ENCODE measurements at regions not wholly inside any gene's neighbourhood (a gene's known extent, or its start where the extent isn't known, plus 50 kb on each side); places are given as distances from the start of the nearest gene placed in this dataset.

DNA sequence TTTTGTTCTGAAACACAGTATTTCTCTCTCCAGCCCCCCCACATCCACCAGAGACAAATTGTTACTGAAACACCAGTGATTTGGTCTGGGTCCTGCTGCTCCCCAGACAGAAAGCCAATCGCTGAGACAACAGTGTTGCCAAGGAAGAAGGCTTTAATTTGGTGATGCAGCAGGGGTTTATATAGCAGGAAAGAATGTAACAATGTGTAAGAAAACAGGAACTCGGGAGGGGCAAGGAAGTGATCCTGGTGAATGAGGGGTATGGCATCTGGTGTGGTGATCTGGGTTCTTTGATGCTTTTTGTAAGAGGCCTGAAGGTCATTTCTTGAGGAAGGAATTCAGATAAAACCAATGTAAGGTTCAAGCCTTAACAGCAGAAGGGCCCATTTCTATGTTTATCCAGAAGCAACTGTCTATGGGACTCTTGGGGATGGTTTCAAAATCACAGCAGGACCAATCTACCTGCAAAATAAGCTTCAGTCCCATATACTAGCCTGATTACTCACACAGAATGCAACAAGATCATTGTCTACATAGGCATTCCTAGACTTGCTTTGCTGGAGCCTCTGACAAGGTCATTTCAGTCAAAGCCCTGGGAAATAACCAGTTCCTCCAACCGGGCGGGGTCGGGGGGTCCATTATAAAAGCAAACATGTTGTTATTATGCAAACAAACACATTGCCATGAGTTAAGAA, 445.2 kb upstream of the ZFP42 start:
- ChIA-PET POLR2A (ENCODE audit: low non-redundant PET) (no interaction called here), CTCF (no interaction called here)
- TF ChIP-seq EZH2 (IDR thresholded peaks at IDR 0.05; ENCODE audit: borderline replicate concordance, low read depth, low read length, poor library complexity, severe bottlenecking), result no peak
- TF ChIP-seq, protein P1, sequence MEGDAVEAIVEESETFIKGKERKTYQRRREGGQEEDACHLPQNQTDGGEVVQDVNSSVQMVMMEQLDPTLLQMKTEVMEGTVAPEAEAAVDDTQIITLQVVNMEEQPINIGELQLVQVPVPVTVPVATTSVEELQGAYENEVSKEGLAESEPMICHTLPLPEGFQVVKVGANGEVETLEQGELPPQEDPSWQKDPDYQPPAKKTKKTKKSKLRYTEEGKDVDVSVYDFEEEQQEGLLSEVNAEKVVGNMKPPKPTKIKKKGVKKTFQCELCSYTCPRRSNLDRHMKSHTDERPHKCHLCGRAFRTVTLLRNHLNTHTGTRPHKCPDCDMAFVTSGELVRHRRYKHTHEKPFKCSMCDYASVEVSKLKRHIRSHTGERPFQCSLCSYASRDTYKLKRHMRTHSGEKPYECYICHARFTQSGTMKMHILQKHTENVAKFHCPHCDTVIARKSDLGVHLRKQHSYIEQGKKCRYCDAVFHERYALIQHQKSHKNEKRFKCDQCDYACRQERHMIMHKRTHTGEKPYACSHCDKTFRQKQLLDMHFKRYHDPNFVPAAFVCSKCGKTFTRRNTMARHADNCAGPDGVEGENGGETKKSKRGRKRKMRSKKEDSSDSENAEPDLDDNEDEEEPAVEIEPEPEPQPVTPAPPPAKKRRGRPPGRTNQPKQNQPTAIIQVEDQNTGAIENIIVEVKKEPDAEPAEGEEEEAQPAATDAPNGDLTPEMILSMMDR (conservative IDR thresholded peaks at IDR 0.05; ENCODE audit: low read depth, low read length), result no peak
- BruUV-seq (replicated peaks), result no TSS peak
- no peak for DNase-seq (ENCODE audit: low spot score)
- peaks cover 33% of the 10 kb centered on the region for H3K27me3 ChIP-seq (replicated peaks; ENCODE audit: insufficient read depth, low read depth, low read length, poor library complexity)
- intact Hi-C loops (cut with micrococcal nuclease; ENCODE audit: unreplicated experiment), result no loop called here
- no peak overlapping the region for H3K4me3 ChIP-seq (ENCODE audit: low read depth, low read length, poor library complexity, severe bottlenecking)
- H3K27ac ChIP-seq (ENCODE audit: low read depth, low read length, poor library complexity, severe bottlenecking), result no peak overlapping the region
- H3K9me3 ChIP-seq (ENCODE audit: low read depth, low read length, poor library complexity, severe bottlenecking), result no peaks in the 10 kb centered on the region
- H3K4me1 ChIP-seq (ENCODE audit: insufficient read depth, low read length, poor library complexity, severe bottlenecking), result no peaks in the 10 kb centered on the region
- no peaks in the 10 kb centered on the region for H3K36me3 ChIP-seq (ENCODE audit: insufficient read depth, low read length, poor library complexity, severe bottlenecking)

DNA sequence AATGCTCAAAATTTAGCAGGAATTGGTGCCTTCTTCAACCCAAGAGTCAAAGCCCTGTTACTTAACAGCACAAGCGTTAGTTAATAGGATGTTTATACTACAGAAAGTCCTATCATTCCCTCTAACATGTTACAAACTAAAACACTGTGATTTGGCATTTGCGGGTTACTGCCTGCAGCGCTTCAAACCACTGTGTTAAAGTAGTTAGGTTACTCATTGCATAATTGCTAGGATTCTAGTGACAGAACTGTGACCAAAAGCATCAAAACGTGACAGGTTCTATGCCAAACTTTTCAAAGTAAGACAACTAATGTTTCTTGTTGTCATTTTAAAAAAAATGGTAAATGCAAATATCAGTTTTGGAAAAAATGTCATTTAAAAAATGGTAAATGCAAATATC, 442.8 kb upstream of the ZFP42 start:
- Histone ChIP-seq H3K27ac (ENCODE audit: low read depth, low read length, poor library complexity, severe bottlenecking) (no peak overlapping the region), H3K4me3 (ENCODE audit: low read depth, low read length, poor library complexity, severe bottlenecking) (no peak overlapping the region), H3K4me1 (ENCODE audit: insufficient read depth, low read length, poor library complexity, severe bottlenecking) (no peaks in the 10 kb centered on the region), H3K27me3 (replicated peaks; ENCODE audit: insufficient read depth, low read depth, low read length, poor library complexity) (peaks cover 33% of the 10 kb centered on the region), H3K9me3 (ENCODE audit: low read depth, low read length, poor library complexity, severe bottlenecking) (no peaks in the 10 kb centered on the region), H3K36me3 (ENCODE audit: insufficient read depth, low read length, poor library complexity, severe bottlenecking) (no peaks in the 10 kb centered on the region)
- BruUV-seq (replicated peaks), result no TSS peak
- CTCF ChIA-PET, result no interaction called here
- TF ChIP-seq, protein P1 (conservative IDR thresholded peaks at IDR 0.05; ENCODE audit: low read depth, low read length), result no peak
- TF ChIP-seq EZH2 (IDR thresholded peaks at IDR 0.05; ENCODE audit: borderline replicate concordance, low read depth, low read length, poor library complexity, severe bottlenecking), result no peak
- POLR2A ChIA-PET (ENCODE audit: low non-redundant PET), result no interaction called here
- intact Hi-C loops (cut with micrococcal nuclease; ENCODE audit: unreplicated experiment), result no loop called here
- DNase-seq (ENCODE audit: low spot score), result no peak

GRCh38 chr4:187555174-187555573, 440.4 kb upstream of the ZFP42 start:
- intact Hi-C loops (cut with micrococcal nuclease; ENCODE audit: unreplicated experiment), result no loop called here
- no TSS peak for BruUV-seq (replicated peaks)
- Histone ChIP-seq H3K4me3 (ENCODE audit: low read depth, low read length, poor library complexity, severe bottlenecking) (no peak overlapping the region), H3K27me3 (replicated peaks; ENCODE audit: insufficient read depth, low read depth, low read length, poor library complexity) (peaks cover 32% of the 10 kb centered on the region), H3K4me1 (ENCODE audit: insufficient read depth, low read length, poor library complexity, severe bottlenecking) (no peaks in the 10 kb centered on the region), H3K27ac (ENCODE audit: low read depth, low read length, poor library complexity, severe bottlenecking) (no peak overlapping the region), H3K9me3 (ENCODE audit: low read depth, low read length, poor library complexity, severe bottlenecking) (no peaks in the 10 kb centered on the region), H3K36me3 (ENCODE audit: insufficient read depth, low read length, poor library complexity, severe bottlenecking) (no peaks in the 10 kb centered on the region)
- TF ChIP-seq EZH2 (IDR thresholded peaks at IDR 0.05; ENCODE audit: borderline replicate concordance, low read depth, low read length, poor library complexity, severe bottlenecking), result no peak
- TF ChIP-seq, protein P1 (conservative IDR thresholded peaks at IDR 0.05; ENCODE audit: low read depth, low read length), result no peak
- ChIA-PET POLR2A (ENCODE audit: low non-redundant PET) (no interaction called here), CTCF (no interaction called here)
- no peak for DNase-seq (ENCODE audit: low spot score)

Measured in A673 (cell line).